ENCODE measurements at regions not wholly inside any gene's neighbourhood (a gene's known extent, or its start where the extent isn't known, plus 50 kb on each side); places are given as distances from the start of the nearest gene placed in this dataset.

- no peak for TF ChIP-seq CTCF (IDR thresholded peaks at IDR 0.05)
- no peak for TF ChIP-seq EP300 (IDR thresholded peaks at IDR 0.05)
- no peak for TF ChIP-seq POLR2A (IDR thresholded peaks at IDR 0.05)
- TF ChIP-seq POLR2AphosphoS5 (IDR thresholded peaks at IDR 0.05) = no peak
- no peaks in the 10 kb centered on the region for H3K36me3 ChIP-seq
- H3K9me3 ChIP-seq = no peaks in the 10 kb centered on the region
- intact Hi-C loops (cut with DNase I) = no loop called here
- DNase-seq = no peak
- WGBS, 2 donors = 89 to 92% methylated on average over 11 of the region's 11 CpGs
- no peak overlapping the region for H3K27ac ChIP-seq
- H3K4me1 ChIP-seq = no peaks in the 10 kb centered on the region
- no peak overlapping the region for H3K4me3 ChIP-seq
- H3K27me3 ChIP-seq = peaks cover 0 to 35% (median 24%) of the 10 kb centered on the region in 3 donors
Measured at GRCh38 chr12:130018614-130019013, 114.8 kb upstream of the TMEM132D start.

GRCh38 chr12:130026608-130027176 lies 122.9 kb upstream of the TMEM132D start:
- WGBS, 2 donors = 35 to 47% methylated on average over 15 of the region's 15 CpGs
- Histone ChIP-seq H3K36me3 (no peaks in the 10 kb centered on the region), H3K27me3 (peaks cover 0 to 41% (median 2%) of the 10 kb centered on the region in 3 donors), H3K9me3 (no peaks in the 10 kb centered on the region), H3K4me3 (no peak overlapping the region), H3K27ac (no peak overlapping the region), H3K4me1 (no peaks in the 10 kb centered on the region)
- no peak for DNase-seq
- TF ChIP-seq POLR2AphosphoS5 (IDR thresholded peaks at IDR 0.05) (no peak), CTCF (IDR thresholded peaks at IDR 0.05) (peak in 1 of 4 experiments; percentile 36), POLR2A (IDR thresholded peaks at IDR 0.05) (no peak)
- intact Hi-C loops (cut with DNase I) = no loop called here

- 36 to 53% methylated on average over 1 of the region's 1 CpG for WGBS, 2 donors
- DNase-seq = no peak
- TF ChIP-seq POLR2AphosphoS5 (IDR thresholded peaks at IDR 0.05) (no peak), EP300 (IDR thresholded peaks at IDR 0.05) (no peak), CTCF (IDR thresholded peaks at IDR 0.05) (no peak), POLR2A (IDR thresholded peaks at IDR 0.05) (no peak)
- Histone ChIP-seq H3K9me3 (no peaks in the 10 kb centered on the region), H3K27me3 (peaks cover 0 to 52% (median 2%) of the 10 kb centered on the region in 3 donors), H3K4me1 (no peaks in the 10 kb centered on the region), H3K4me3 (no peak overlapping the region), H3K27ac (no peak overlapping the region), H3K36me3 (no peaks in the 10 kb centered on the region)
- intact Hi-C loops (cut with DNase I) = no loop called here
Measured at GRCh38 chr12:130027798-130028197, 124.0 kb upstream of the TMEM132D start.

GRCh38 chr12:130029151-130029550 lies 125.3 kb upstream of the TMEM132D start:
- Histone ChIP-seq H3K27ac (no peak overlapping the region), H3K9me3 (no peaks in the 10 kb centered on the region), H3K27me3 (peaks cover 0 to 56% (median 2%) of the 10 kb centered on the region in 3 donors), H3K4me1 (no peaks in the 10 kb centered on the region), H3K4me3 (no peak overlapping the region), H3K36me3 (no peaks in the 10 kb centered on the region)
- WGBS, 2 donors = 83% methylated on average over 13 of the region's 13 CpGs
- TF ChIP-seq POLR2AphosphoS5 (IDR thresholded peaks at IDR 0.05) = no peak
- TF ChIP-seq CTCF (IDR thresholded peaks at IDR 0.05) = no peak
- no peak for TF ChIP-seq POLR2A (IDR thresholded peaks at IDR 0.05)
- TF ChIP-seq EP300 (IDR thresholded peaks at IDR 0.05) = no peak
- intact Hi-C loops (cut with DNase I) = no loop called here
- DNase-seq = no peak

- 83 to 87% methylated on average over 15 of the region's 15 CpGs for WGBS, 2 donors
- intact Hi-C loops (cut with DNase I) = no loop called here
- no peaks in the 10 kb centered on the region for H3K9me3 ChIP-seq
- DNase-seq = no peak
- no peak overlapping the region for H3K27ac ChIP-seq
- H3K4me1 ChIP-seq = no peaks in the 10 kb centered on the region
- H3K27me3 ChIP-seq = peaks cover 0 to 59% (median 0%) of the 10 kb centered on the region in 3 donors
- TF ChIP-seq CTCF (IDR thresholded peaks at IDR 0.05) (no peak), EP300 (IDR thresholded peaks at IDR 0.05) (no peak), POLR2A (IDR thresholded peaks at IDR 0.05) (no peak), POLR2AphosphoS5 (IDR thresholded peaks at IDR 0.05) (no peak)
- no peak overlapping the region for H3K4me3 ChIP-seq
- no peaks in the 10 kb centered on the region for H3K36me3 ChIP-seq
Measured at GRCh38 chr12:130031041-130031440, 127.2 kb upstream of the TMEM132D start.
